ENCODE measurements at regions not wholly inside any gene's neighbourhood (a gene's known extent, or its start where the extent isn't known, plus 50 kb on each side); places are given as distances from the start of the nearest gene placed in this dataset.
A peak's percentile ranks its signal among the peaks of the same experiment; 100 is the strongest.
"Not testable (repeated sequence)": the region's sequence is repeated elsewhere in the genome, so short reads cannot be mapped to it uniquely, and the experiment has no call there.

DNA sequence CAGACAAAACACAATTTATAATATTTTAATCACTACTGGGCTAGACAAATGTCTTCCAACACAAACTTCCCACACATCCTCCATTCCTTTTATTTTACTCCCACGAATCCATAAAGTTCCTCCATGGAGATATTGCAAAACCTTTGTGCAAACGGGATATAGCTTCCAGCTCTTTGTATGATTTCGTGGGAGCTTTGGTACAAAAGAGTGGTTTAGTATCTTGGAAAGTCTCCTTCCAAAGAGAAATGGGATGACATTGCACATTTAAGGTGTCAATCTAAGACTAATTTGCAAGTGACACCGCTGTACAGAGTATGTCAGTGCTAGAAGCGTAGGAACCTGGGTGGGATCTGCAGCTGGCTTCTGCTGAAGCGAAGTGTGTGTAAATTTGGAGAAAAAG, 455.2 kb upstream of the RUNX1 start:
- DNase-seq (ENCODE audit: low read depth in 2 of 2): no peak

DNA sequence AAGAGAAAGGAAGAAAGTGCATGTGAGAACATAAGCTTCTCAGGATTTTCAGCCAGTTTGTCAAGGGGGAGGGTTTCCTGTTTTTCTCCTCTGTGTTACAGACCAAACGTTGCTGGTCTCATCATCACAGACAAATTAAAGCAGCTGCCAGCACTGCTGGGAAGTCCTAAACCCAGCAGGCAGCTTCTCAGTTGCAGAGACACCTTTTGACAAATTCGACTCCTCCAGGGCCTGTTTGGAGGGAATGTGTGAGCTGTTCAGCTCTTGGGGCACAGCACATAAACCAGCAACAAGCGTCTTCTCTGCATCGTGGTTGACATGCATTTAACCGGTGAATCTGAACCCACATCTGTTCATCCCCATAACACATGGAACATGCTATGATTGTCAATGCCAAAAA, 454.6 kb upstream of the RUNX1 start:
- DNase-seq (ENCODE audit: low read depth in 2 of 2): no peak

DNA sequence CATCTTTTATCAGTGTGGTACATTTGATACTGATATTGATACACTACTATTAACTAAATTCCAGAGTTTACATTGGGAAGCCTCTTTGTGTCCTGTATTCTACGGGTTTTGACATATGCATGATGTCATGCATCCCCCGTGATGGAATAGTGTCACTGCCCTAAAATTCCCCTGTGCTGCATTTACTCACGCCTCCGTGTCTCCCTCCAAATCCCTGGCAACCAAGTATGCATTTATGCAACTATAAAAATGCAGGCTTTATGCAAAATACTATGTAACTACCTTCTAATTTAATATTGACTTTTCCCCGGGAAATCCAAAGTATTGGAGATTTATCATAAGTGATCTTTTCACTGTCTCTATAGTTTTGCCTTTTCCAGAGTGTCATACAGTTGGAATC, 453.7 kb upstream of the RUNX1 start:
- DNase-seq (ENCODE audit: low read depth in 2 of 2): no peak

- DNase-seq (ENCODE audit: low read depth in 2 of 2): not testable (repeated sequence)
These were observed 448.4 kb upstream of the RUNX1 start for GRCh38 chr21:35497522-35497921.

DNA sequence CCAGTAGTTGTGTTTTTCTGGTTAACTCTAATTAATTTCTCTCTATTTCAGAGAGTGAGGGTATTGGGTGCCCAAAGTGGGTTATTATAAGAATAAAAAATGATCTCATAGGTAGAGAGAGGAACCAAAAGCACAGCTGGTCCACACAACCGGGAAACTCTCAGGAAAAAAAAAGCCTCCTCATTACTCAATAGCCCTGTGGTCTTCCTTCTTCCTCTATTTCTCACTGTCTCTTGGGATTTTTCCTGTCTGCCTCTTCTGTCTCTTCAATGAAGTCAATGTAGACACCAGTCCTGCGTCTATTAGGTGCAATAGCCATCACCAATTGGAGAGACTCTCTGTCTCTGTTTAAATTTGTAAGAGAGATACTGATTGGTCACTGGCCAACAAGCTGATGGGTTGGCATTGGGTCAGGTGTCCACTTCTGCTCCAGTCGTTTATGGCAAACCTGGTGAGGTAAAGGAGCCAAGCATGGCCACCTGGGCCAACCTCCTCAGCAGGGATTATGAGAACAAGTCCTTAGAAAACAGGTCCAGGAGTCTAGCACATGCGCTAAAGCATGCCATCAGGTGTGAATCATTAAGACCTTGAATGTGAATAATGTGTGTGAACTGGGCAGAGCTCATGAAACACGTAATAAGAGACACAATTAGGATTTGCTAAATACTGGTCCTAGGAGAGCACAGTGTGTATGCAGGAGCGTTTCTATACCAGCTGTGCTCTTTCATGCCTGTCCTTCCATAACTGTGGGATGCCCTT, 443.0 kb upstream of the RUNX1 start:
- no peak for DNase-seq (ENCODE audit: low read depth in 2 of 2)

DNA sequence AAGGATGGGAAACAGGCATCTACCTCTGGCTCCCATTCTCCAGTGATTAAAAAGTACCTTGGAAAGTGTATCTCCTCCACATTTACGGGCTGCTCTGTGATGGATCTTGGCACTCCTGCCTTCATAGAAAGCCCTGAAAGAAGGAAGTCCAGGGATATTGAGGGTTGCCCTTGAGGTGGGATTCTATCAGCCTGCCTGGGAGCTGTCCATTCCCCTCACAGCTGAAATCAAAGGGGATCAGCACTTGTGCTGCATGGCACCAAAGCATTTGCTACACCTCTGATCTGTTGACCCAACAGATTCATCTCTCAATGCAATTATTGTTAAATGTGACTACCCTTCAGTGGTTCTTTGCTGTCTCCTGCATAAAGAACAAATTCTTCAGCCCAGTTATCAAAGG, 442.0 kb upstream of the RUNX1 start:
- DNase-seq (ENCODE audit: low read depth in 2 of 2): no peak

- DNase-seq (ENCODE audit: low read depth in 2 of 2): no peak
These were observed 440.4 kb upstream of the RUNX1 start for GRCh38 chr21:35489389-35489980.

GRCh38 chr21:35488946-35489345, 439.8 kb upstream of the RUNX1 start:
- DNase-seq (ENCODE audit: low read depth in 2 of 2): no peak

DNA sequence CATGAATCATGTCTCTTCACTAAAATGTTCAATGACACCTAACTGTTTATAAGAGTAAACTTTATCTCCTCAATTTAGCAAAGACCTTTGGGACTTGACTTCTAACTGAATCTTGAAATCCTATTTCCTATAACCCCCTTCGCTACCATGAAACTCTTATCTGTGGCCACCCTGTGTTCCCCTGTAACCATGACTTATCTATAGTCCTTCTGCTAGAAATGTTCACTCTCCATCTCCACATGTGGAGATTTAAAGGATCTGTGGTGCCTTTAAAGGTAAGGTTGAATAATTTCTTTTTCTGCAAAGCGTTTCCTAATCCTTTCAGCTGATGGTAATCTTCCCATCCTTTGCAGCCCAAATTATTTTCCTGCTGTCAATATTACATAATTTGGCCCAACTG, 436.3 kb upstream of the RUNX1 start:
- no peak for DNase-seq (ENCODE audit: low read depth in 2 of 2)

GRCh38 chr21:35484851-35485250, 435.7 kb upstream of the RUNX1 start:
- no peak for DNase-seq (ENCODE audit: low read depth in 2 of 2)

GRCh38 chr21:35484032-35484431, 434.9 kb upstream of the RUNX1 start:
- no peak for DNase-seq (ENCODE audit: low read depth in 2 of 2)

DNA sequence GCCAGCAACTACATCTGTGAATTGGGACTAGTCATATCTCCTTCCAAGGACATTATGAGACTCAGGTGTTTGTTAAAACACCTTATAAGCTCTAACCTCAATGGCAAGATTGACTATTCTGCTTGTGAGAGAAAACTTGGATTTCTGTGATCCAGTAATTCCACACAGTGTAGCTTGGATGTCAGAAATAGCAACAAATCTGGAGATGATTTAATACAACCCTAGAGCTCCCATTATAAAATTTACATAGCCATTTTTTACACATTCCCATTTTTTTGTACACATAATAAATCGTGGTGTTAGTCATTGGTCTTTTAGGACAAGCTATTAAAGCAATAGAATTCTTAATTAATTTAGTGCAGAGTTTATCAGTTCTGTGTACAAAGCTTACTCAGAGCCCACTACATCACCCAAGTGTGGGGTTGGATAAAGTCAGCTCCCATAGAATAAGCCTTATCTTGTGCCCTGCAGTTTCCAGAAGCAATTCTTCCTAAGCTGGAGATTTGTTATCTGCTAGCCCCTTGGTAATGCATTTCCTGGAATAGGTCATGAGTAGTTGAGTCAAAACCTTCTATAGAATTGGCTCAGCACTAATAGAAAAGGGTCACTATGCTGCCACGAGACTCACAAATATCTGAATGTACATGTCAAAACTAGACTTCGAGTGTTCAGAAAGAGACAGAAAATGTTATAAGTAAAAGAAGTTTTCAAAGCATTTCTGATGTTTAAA, 434.0 kb upstream of the RUNX1 start:
- DNase-seq (ENCODE audit: low read depth in 2 of 2): no peak

GRCh38 chr21:35482096-35482495, 433.0 kb upstream of the RUNX1 start:
- no peak for DNase-seq (ENCODE audit: low read depth in 2 of 2)

GRCh38 chr21:35481005-35481404, 431.9 kb upstream of the RUNX1 start:
- no peak for DNase-seq (ENCODE audit: low read depth in 2 of 2)

- no peak for DNase-seq (ENCODE audit: low read depth in 2 of 2)
These were observed 430.4 kb upstream of the RUNX1 start for GRCh38 chr21:35479529-35479928.

GRCh38 chr21:35479065-35479448, 430.0 kb upstream of the RUNX1 start:
- DNase-seq (ENCODE audit: low read depth in 2 of 2): no peak

- DNase-seq (ENCODE audit: low read depth in 2 of 2): no peak
These were observed 429.3 kb upstream of the RUNX1 start for GRCh38 chr21:35478161-35479064.

DNA sequence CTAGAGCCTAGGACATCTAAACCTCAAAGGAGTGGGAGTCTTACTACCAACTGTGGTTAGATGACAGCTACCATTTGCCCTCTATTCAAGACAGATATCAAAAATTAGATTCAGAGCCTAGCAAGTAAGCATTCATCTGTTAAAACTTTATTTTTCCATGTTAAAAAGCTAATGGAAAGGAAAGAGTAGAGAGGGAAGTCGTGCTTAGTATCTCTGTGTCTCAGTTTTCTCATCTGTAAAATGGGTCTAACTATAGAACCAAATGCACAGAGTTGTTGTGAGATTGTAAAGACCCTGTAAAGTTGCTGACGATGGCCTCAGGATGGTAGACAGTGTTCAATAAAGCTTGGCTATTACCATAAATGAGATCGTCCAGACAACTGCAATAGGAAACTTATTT, 428.5 kb upstream of the RUNX1 start:
- no peak for DNase-seq (ENCODE audit: low read depth in 2 of 2)

DNA sequence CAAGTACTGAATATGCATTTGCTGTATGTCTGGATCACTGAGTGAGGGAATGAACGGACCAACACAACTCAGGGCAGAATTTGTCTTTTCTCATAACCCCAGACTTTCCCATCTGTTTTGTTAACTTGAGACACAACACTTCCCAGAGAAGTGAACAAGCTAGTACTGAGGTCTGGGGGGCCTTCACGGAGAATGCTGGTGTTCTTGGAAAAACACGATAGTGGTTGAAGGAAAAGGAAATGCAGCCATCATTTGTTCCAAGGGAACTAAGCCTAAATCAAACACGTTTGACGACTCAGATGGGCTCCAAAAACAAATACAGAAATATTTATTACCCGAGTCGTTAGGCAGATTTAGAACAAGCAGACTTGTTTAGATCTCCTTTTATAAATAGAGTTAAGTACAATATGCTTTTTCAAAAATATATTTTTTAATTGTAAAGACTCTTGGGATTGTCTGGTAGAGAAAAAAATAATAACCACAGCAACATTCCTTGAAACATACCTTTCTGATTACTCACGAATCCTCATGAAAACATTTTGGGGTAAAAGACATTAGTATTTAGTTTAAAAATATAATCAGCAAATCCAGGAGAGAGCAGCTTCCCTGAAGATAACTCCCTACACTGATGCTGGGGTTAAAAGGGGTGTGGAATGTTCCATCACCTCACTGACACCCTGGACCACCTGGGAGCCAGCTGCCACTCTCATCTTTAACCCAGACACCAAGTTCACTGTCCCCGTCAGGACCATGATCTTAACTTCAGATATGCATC, 427.7 kb upstream of the RUNX1 start:
- peak; percentile 42 to 60 for DNase-seq (ENCODE audit: low read depth in 2 of 2)

- DNase-seq (ENCODE audit: low read depth in 2 of 2): peak; percentile 83 to 86
These were observed 426.7 kb upstream of the RUNX1 start for GRCh38 chr21:35475762-35476161.

DNA sequence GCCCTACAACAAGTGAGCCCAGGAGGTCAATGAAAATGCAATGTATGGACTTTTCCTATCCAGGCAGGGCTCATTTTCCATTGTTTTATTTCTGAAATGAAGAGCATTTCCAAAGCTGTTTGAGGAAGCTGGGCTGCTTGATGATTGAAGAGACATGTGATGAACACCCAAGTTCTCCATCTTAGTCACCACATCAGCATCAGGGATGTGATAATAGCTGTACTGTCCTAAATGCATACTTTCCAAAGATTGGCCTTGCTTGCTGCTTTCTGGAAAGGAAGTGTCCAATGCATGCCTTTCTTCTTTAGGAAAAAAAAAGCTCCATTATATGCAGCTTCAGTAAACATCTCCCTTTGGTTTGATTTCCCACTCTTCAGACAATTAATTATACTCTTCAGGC, 425.9 kb upstream of the RUNX1 start:
- DNase-seq (ENCODE audit: low read depth in 2 of 2): peak in 1 of 2 experiments; percentile 36
